ENCODE measurements at regions not wholly inside any gene's neighbourhood (a gene's known extent, or its start where the extent isn't known, plus 50 kb on each side); places are given as distances from the start of the nearest gene placed in this dataset.

GRCh38 chr3:173191611-173192010 is 50.6 kb upstream of the SPATA16 start:
- no peak for DNase-seq (ENCODE audit: low read depth)
- H3K4me3 ChIP-seq (ENCODE audit: control insufficient read depth, low read depth, low read length), result no peak overlapping the region

More at GRCh38 chr3:173191611-173192010, 50.6 kb upstream of the SPATA16 start:
- TF ChIP-seq CTCF (IDR thresholded peaks at IDR 0.05; ENCODE audit: control insufficient read depth, insufficient read depth, low read depth, low read length, missing control alignments), result no peak

Measured in AG09309 (cell line).